ENCODE measurements at regions not wholly inside any gene's neighbourhood (a gene's known extent, or its start where the extent isn't known, plus 50 kb on each side); places are given as distances from the start of the nearest gene placed in this dataset.

DNA sequence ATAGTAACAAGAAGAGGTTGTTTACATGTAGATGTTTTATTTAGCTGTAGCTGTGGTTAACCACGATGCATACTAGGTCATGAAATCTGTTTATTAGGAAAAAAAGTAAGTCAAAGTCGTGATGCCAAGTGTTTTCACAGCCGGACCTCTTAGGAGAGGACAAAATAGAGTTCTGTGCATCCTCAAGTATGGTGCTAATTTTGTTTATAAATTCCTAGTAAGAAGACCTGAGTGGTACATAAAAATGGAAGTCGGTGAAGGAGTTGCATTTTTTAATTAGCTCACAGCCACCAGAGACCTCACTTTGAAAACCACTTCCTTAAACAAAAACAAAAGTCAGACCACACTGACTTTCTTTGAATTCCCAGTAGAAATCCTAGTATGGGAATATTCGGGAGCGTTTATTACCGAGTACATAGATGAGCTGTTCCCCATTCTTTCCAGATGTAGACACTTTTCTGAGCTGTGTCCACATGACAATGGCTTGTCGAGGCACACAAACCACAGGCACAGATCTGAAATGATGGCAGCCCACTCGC lies 143.6 kb upstream of the UBE2E1 start:
- 77 to 79% methylated on average over 6 to 9 of the region's 9 CpGs for WGBS, 2 donors (ENCODE audit: low coverage in 1 of 2)
- Histone ChIP-seq H3K9me3 (no peaks in the 10 kb centered on the region), H3K27me3 (no peaks in the 10 kb centered on the region), H3K36me3 (no peaks in the 10 kb centered on the region), H3K4me3 (no peak overlapping the region), H3K27ac (no peak overlapping the region), H3K4me1 (peaks cover 0 to 15% (median 0%) of the 10 kb centered on the region in 3 donors)
- TF ChIP-seq EP300 (IDR thresholded peaks at IDR 0.05), result no peak
- TF ChIP-seq POLR2AphosphoS5 (IDR thresholded peaks at IDR 0.05), result no peak
- TF ChIP-seq, protein P1, sequence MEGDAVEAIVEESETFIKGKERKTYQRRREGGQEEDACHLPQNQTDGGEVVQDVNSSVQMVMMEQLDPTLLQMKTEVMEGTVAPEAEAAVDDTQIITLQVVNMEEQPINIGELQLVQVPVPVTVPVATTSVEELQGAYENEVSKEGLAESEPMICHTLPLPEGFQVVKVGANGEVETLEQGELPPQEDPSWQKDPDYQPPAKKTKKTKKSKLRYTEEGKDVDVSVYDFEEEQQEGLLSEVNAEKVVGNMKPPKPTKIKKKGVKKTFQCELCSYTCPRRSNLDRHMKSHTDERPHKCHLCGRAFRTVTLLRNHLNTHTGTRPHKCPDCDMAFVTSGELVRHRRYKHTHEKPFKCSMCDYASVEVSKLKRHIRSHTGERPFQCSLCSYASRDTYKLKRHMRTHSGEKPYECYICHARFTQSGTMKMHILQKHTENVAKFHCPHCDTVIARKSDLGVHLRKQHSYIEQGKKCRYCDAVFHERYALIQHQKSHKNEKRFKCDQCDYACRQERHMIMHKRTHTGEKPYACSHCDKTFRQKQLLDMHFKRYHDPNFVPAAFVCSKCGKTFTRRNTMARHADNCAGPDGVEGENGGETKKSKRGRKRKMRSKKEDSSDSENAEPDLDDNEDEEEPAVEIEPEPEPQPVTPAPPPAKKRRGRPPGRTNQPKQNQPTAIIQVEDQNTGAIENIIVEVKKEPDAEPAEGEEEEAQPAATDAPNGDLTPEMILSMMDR (IDR thresholded peaks at IDR 0.05), result no peak
- TF ChIP-seq POLR2A (IDR thresholded peaks at IDR 0.05), result no peak
- no peak for ATAC-seq

DNA sequence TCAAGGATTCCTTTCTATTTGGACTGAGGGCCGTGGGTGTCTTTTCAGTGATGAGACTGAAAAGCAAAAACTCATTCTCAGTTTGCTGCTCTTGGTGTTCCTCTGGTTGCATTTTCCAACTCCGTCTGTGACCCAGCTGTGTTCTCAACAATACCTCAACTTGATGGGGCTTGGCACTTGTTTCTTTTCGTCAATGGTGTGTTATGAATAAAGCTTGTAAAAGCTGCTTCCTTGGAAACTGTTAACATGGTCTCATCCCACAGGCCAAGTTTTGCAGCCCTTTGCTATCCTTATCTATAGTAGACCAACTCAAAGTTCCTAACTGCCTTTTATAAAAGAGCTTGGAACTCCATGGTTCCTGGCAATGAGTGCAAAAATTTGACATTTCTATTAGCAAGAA lies 142.5 kb upstream of the UBE2E1 start:
- Histone ChIP-seq H3K9me3 (no peaks in the 10 kb centered on the region), H3K27me3 (no peaks in the 10 kb centered on the region), H3K27ac (no peak overlapping the region), H3K4me1 (peaks cover 0 to 15% (median 0%) of the 10 kb centered on the region in 3 donors), H3K36me3 (no peaks in the 10 kb centered on the region), H3K4me3 (no peak overlapping the region)
- WGBS, 2 donors (ENCODE audit: low coverage in 1 of 2), result 30 to 54% methylated on average over 3 of the region's 3 CpGs
- TF ChIP-seq POLR2A (IDR thresholded peaks at IDR 0.05) (no peak), POLR2AphosphoS5 (IDR thresholded peaks at IDR 0.05) (no peak), EP300 (IDR thresholded peaks at IDR 0.05) (no peak)
- TF ChIP-seq, protein P1 (IDR thresholded peaks at IDR 0.05), result no peak
- ATAC-seq, result no peak

DNA sequence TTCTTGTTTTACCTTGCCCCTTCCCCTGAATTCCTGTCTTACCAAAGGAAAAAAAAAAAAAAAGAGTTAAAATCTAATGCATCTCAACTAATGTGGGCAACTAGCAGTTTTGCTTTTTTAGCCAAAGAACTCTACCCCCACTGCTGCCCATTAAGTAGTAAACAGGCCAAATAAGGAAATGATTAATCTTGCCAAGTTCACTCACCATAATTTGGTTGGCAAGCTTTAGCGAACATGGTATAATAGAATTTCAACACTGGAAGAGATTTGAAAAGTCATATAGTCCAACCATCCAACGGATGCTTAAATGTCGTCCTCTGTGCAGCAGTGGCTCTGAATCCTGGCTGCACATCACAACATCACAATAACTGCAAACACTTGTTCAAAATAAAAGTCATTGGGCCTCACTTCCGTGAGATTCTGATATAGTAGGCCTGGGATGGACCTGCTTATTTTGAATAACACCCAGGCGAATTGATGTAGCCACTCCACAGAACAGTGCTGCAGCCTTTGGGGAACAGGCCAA lies 142.0 kb upstream of the UBE2E1 start:
- Histone ChIP-seq H3K4me3 (no peak overlapping the region), H3K27ac (no peak overlapping the region), H3K9me3 (no peaks in the 10 kb centered on the region), H3K36me3 (no peaks in the 10 kb centered on the region), H3K27me3 (no peaks in the 10 kb centered on the region), H3K4me1 (peaks cover 0 to 15% (median 0%) of the 10 kb centered on the region in 3 donors)
- ATAC-seq, result no peak
- 53 to 59% methylated on average over 4 to 5 of the region's 5 CpGs for WGBS, 2 donors (ENCODE audit: low coverage in 1 of 2)
- TF ChIP-seq POLR2A (IDR thresholded peaks at IDR 0.05) (no peak), EP300 (IDR thresholded peaks at IDR 0.05) (no peak), POLR2AphosphoS5 (IDR thresholded peaks at IDR 0.05) (no peak)
- TF ChIP-seq, protein P1 (IDR thresholded peaks at IDR 0.05), result no peak

DNA sequence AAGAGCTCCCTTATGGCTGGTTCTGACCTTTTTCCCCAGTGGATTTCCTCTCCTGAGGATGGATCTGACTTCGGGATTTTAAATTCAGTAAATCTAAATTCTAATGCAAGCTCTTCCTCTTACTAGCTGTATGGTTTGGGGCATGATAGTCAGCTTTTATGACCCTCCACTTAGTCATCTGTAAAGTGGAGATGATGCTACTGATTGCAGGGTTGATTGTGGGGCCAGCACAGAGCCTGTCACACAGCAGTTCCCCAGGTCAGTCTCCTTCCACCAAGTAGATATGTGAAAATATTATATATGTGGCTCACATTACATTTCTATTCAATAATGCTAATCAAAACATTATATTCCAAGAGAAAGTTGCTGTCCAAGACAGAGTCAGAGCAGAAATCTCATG lies 141.3 kb upstream of the UBE2E1 start:
- TF ChIP-seq, protein P1 (IDR thresholded peaks at IDR 0.05), result no peak
- TF ChIP-seq POLR2A (IDR thresholded peaks at IDR 0.05) (no peak), EP300 (IDR thresholded peaks at IDR 0.05) (no peak)
- no peak overlapping the region for H3K27ac ChIP-seq
- H3K4me3 ChIP-seq, result no peak overlapping the region
- WGBS, 2 donors (ENCODE audit: low coverage in 1 of 2), result 81% methylated on average over 1 of the region's 1 CpG; no CpG with 5 or more reads in 1 of the 2 donors
- H3K4me1 ChIP-seq, result peaks cover 0 to 15% (median 0%) of the 10 kb centered on the region in 3 donors
- no peak for ATAC-seq
- no peaks in the 10 kb centered on the region for H3K9me3 ChIP-seq
- H3K36me3 ChIP-seq, result no peaks in the 10 kb centered on the region
- H3K27me3 ChIP-seq, result no peaks in the 10 kb centered on the region

DNA sequence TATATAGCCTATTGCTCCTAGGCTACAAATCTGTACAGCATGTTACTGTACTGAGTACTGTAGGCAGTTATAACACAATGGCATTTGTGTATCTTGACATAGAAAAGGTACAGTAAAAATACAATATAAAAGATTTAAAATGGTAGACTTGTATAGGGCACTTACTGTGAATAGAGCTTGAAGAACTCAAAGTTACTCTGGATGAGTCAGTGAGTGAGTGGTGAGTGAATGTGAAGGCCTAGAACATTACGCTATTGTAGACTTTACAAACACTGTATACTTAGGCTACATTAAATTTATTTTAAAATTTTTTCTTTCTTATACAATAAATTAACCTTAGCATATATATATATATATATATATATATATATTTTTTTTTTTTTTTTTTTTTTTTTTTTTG lies 140.0 kb upstream of the UBE2E1 start:
- H3K4me1 ChIP-seq, result peaks cover 0 to 15% (median 0%) of the 10 kb centered on the region in 3 donors
- no peaks in the 10 kb centered on the region for H3K36me3 ChIP-seq
- no peak overlapping the region for H3K4me3 ChIP-seq
- TF ChIP-seq, protein P1 (IDR thresholded peaks at IDR 0.05), result no peak
- no peak for TF ChIP-seq EP300 (IDR thresholded peaks at IDR 0.05)
- no peak overlapping the region for H3K27ac ChIP-seq
- WGBS, 2 donors (ENCODE audit: low coverage in 1 of 2), result 95 to 100% methylated on average over 1 of the region's 1 CpG
- no peak for ATAC-seq
- H3K27me3 ChIP-seq, result no peaks in the 10 kb centered on the region
- H3K9me3 ChIP-seq, result no peaks in the 10 kb centered on the region
